ENCODE measurements at regions not wholly inside any gene's neighbourhood (a gene's known extent, or its start where the extent isn't known, plus 50 kb on each side); places are given as distances from the start of the nearest gene placed in this dataset.

- 67% methylated on average over 7 of the region's 7 CpGs for WGBS
Measured at GRCh38 chr9:106755736-106756135, 107.2 kb upstream of the ZNF462 start.

DNA sequence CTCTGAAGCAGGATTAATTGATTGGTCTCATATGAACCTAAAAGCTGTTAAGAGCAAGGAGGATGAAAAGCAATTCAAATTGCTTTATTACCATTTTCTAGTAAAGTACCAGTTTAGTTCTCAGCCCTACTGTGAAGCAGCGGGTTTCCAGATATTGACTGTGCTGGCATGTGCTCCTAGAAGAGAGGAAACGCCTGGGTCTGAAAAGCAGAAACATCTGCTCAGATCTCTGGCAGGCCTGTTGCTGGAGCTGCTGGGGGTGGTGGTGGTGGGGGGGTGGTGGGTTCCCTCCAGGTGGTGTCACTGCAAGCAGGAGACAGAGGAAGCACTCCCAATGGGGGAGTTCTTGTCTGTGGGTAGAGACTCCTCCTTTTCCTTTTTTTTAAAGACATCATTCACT, 105.5 kb upstream of the ZNF462 start:
- Histone ChIP-seq H3K27me3 (ENCODE audit: control insufficient read depth in 4 of 4, insufficient read depth in 4 of 4, low read length in 3 of 4) (no peaks in the 10 kb centered on the region), H3K27ac (ENCODE audit: low read depth in 1 of 2, low read length in 2 of 2) (no peak overlapping the region), H3K9me3 (ENCODE audit: control insufficient read depth in 4 of 4, low read length in 3 of 4) (no peaks in the 10 kb centered on the region), H3K4me1 (ENCODE audit: control insufficient read depth in 4 of 4, insufficient read depth in 4 of 4, low read length in 3 of 4) (peaks cover 0 to 2% (median 0%) of the 10 kb centered on the region in 4 donors), H3K36me3 (ENCODE audit: control insufficient read depth in 4 of 4, insufficient read depth in 3 of 4, low read depth in 1 of 4, low read length in 3 of 4) (no peaks in the 10 kb centered on the region), H3K4me3 (ENCODE audit: low read depth in 1 of 3, low read length in 3 of 3) (no peak overlapping the region), H3K9ac (ENCODE audit: low read depth in 1 of 2, low read length in 2 of 2) (no peak overlapping the region)
- 83% methylated on average over 2 of the region's 2 CpGs for WGBS
- no peak for DNase-seq (ENCODE audit: low spot score)
- TF ChIP-seq JUND (IDR thresholded peaks at IDR 0.05) (no peak), HNF4A (conservative IDR thresholded peaks at IDR 0.05) (no peak), YY1 (IDR thresholded peaks at IDR 0.05) (no peak), EGR1 (IDR thresholded peaks at IDR 0.05; ENCODE audit: low read depth in 2 of 2) (no peak), REST (IDR thresholded peaks at IDR 0.05) (no peak), TAF1 (conservative IDR thresholded peaks at IDR 0.05) (no peak), RAD21 (IDR thresholded peaks at IDR 0.05) (no peak), RXRA (IDR thresholded peaks at IDR 0.05) (no peak), ATF3 (IDR thresholded peaks at IDR 0.05) (no peak), CTCF (IDR thresholded peaks at IDR 0.05; ENCODE audit: low read depth, low read length, missing input control) (no peak), FOXA1 (IDR thresholded peaks at IDR 0.05) (no peak), HNF4G (IDR thresholded peaks at IDR 0.05) (no peak), MAX (IDR thresholded peaks at IDR 0.05) (no peak)

More at GRCh38 chr9:106755736-106756135, 107.2 kb upstream of the ZNF462 start:
- H3K36me3 ChIP-seq (ENCODE audit: control insufficient read depth in 4 of 4, insufficient read depth in 3 of 4, low read depth in 1 of 4, low read length in 3 of 4): no peaks in the 10 kb centered on the region
- no peaks in the 10 kb centered on the region for H3K9me3 ChIP-seq (ENCODE audit: control insufficient read depth in 4 of 4, low read length in 3 of 4)
- no peaks in the 10 kb centered on the region for H3K27me3 ChIP-seq (ENCODE audit: control insufficient read depth in 4 of 4, insufficient read depth in 4 of 4, low read length in 3 of 4)
- DNase-seq (ENCODE audit: low spot score): no peak
- no peak for TF ChIP-seq SP1 (IDR thresholded peaks at IDR 0.05)
- TF ChIP-seq, protein P1, sequence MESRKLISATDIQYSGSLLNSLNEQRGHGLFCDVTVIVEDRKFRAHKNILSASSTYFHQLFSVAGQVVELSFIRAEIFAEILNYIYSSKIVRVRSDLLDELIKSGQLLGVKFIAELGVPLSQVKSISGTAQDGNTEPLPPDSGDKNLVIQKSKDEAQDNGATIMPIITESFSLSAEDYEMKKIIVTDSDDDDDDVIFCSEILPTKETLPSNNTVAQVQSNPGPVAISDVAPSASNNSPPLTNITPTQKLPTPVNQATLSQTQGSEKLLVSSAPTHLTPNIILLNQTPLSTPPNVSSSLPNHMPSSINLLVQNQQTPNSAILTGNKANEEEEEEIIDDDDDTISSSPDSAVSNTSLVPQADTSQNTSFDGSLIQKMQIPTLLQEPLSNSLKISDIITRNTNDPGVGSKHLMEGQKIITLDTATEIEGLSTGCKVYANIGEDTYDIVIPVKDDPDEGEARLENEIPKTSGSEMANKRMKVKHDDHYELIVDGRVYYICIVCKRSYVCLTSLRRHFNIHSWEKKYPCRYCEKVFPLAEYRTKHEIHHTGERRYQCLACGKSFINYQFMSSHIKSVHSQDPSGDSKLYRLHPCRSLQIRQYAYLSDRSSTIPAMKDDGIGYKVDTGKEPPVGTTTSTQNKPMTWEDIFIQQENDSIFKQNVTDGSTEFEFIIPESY (IDR thresholded peaks at IDR 0.05): no peak
- TF ChIP-seq HNF4G (IDR thresholded peaks at IDR 0.05): no peak
- no peak for TF ChIP-seq TAF1 (conservative IDR thresholded peaks at IDR 0.05)
- TF ChIP-seq YY1 (IDR thresholded peaks at IDR 0.05): no peak
- no peak for TF ChIP-seq MAX (IDR thresholded peaks at IDR 0.05)
- TF ChIP-seq HNF4A (conservative IDR thresholded peaks at IDR 0.05): no peak
- TF ChIP-seq RAD21 (IDR thresholded peaks at IDR 0.05): no peak
- TF ChIP-seq JUND (IDR thresholded peaks at IDR 0.05): no peak
- no peak for TF ChIP-seq RXRA (IDR thresholded peaks at IDR 0.05)
- no peak for TF ChIP-seq CTCF (IDR thresholded peaks at IDR 0.05; ENCODE audit: low read depth, low read length, missing input control)
- no peak for TF ChIP-seq FOXA1 (IDR thresholded peaks at IDR 0.05)
- TF ChIP-seq ATF3 (IDR thresholded peaks at IDR 0.05): no peak
- no peaks in the 10 kb centered on the region for H3K4me1 ChIP-seq (ENCODE audit: control insufficient read depth in 4 of 4, insufficient read depth in 4 of 4, low read length in 3 of 4)
- H3K4me3 ChIP-seq (ENCODE audit: low read depth in 1 of 3, low read length in 3 of 3): no peak overlapping the region
- H3K9ac ChIP-seq (ENCODE audit: low read depth in 1 of 2, low read length in 2 of 2): no peak overlapping the region
- no peak overlapping the region for H3K27ac ChIP-seq (ENCODE audit: low read depth in 1 of 2, low read length in 2 of 2)

All from liver (tissue), 8 donors.